ENCODE measurements at regions not wholly inside any gene's neighbourhood (a gene's known extent, or its start where the extent isn't known, plus 50 kb on each side); places are given as distances from the start of the nearest gene placed in this dataset.

- no peak for DNase-seq
Measured at GRCh38 chr1:232518349-232518748, 111.6 kb downstream of the SIPA1L2 start.

- no peak for DNase-seq
Measured at GRCh38 chr1:232517204-232517603, 112.7 kb downstream of the SIPA1L2 start.

- no peak for DNase-seq
Measured at GRCh38 chr1:232515706-232516105, 114.2 kb downstream of the SIPA1L2 start.

- no peak for DNase-seq
Measured at GRCh38 chr1:232512712-232513111, 117.2 kb downstream of the SIPA1L2 start.

- no peak for DNase-seq
Measured at GRCh38 chr1:232511172-232511571, 118.8 kb downstream of the SIPA1L2 start.

GRCh38 chr1:232510367-232511110, 119.4 kb downstream of the SIPA1L2 start:
- DNase-seq, result no peak

- DNase-seq, result no peak
Measured at GRCh38 chr1:232509570-232509969, 120.4 kb downstream of the SIPA1L2 start.

GRCh38 chr1:232508130-232508701, 121.7 kb downstream of the SIPA1L2 start:
- no peak for DNase-seq

GRCh38 chr1:232507571-232507970, 122.4 kb downstream of the SIPA1L2 start:
- no peak for DNase-seq

GRCh38 chr1:232505884-232506283, 124.0 kb downstream of the SIPA1L2 start:
- no peak for DNase-seq

- DNase-seq, result no peak
Measured at GRCh38 chr1:232504651-232505050, 125.3 kb downstream of the SIPA1L2 start.

- no peak for DNase-seq
Measured at GRCh38 chr1:232503497-232503896, 126.4 kb downstream of the SIPA1L2 start.

GRCh38 chr1:232501854-232502253, 128.1 kb downstream of the SIPA1L2 start:
- no peak for DNase-seq

- no peak for DNase-seq
Measured at GRCh38 chr1:232499188-232499587, 130.7 kb downstream of the SIPA1L2 start.

GRCh38 chr1:232493869-232494268, 136.1 kb downstream of the SIPA1L2 start:
- DNase-seq, result no peak

- DNase-seq, result no peak
Measured at GRCh38 chr1:232489256-232489655, 140.7 kb downstream of the SIPA1L2 start.

GRCh38 chr1:232487236-232487635, 142.7 kb downstream of the SIPA1L2 start:
- no peak for DNase-seq

GRCh38 chr1:232486454-232487207, 143.3 kb downstream of the SIPA1L2 start:
- no peak for DNase-seq

GRCh38 chr1:232486006-232486405, 143.9 kb downstream of the SIPA1L2 start:
- DNase-seq, result no peak

- no peak for DNase-seq
Measured at GRCh38 chr1:232484856-232485255, 145.1 kb downstream of the SIPA1L2 start.

- DNase-seq, result no peak
Measured at GRCh38 chr1:232483826-232484225, 146.1 kb downstream of the SIPA1L2 start.

GRCh38 chr1:232481091-232481490, 148.8 kb downstream of the SIPA1L2 start:
- DNase-seq, result no peak

GRCh38 chr1:232477728-232478127, 152.2 kb downstream of the SIPA1L2 start:
- no peak for DNase-seq

- no peak for DNase-seq
Measured at GRCh38 chr1:232476538-232476950, 153.4 kb downstream of the SIPA1L2 start.
